HG03060 (cell line): ENCODE measurements at regions not wholly inside any gene's neighbourhood (a gene's known extent, or its start where the extent isn't known, plus 50 kb on each side); places are given as distances from the start of the nearest gene placed in this dataset.

ENCODE experiments used
- ATAC-seq: cut with Tn5 transposase; IDR thresholded peaks from one replicate; pipeline ENCODE4 v1.9.1; 2021; ENCODE audit warnings: low read depth, moderate number of reproducible peaks; ENCODE audit not compliant: unreplicated experiment

- ATAC-seq, result no peak
Measured at GRCh38 chr15:98025237-98025636, 64.7 kb downstream of the ARRDC4 start.

- no peak for ATAC-seq
Measured at GRCh38 chr15:98034731-98035130, 74.2 kb downstream of the ARRDC4 start.

- no peak for ATAC-seq
Measured at GRCh38 chr15:98035134-98035533, 74.6 kb downstream of the ARRDC4 start.

GRCh38 chr15:98035577-98036010, 75.1 kb downstream of the ARRDC4 start:
- ATAC-seq, result no peak

- no peak for ATAC-seq
Measured at GRCh38 chr15:98039596-98039995, 79.1 kb downstream of the ARRDC4 start.

- ATAC-seq, result no peak
Measured at GRCh38 chr15:98040146-98040545, 79.6 kb downstream of the ARRDC4 start.

GRCh38 chr15:98043160-98044014, 82.9 kb downstream of the ARRDC4 start:
- ATAC-seq, result no peak

GRCh38 chr15:98051734-98052133, 91.2 kb downstream of the ARRDC4 start:
- ATAC-seq, result no peak

- ATAC-seq, result no peak
Measured at GRCh38 chr15:98057453-98057852, 97.0 kb downstream of the ARRDC4 start.

- ATAC-seq, result no peak
Measured at GRCh38 chr15:98062869-98063268, 102.4 kb downstream of the ARRDC4 start.

- no peak for ATAC-seq
Measured at GRCh38 chr15:98063315-98063714, 102.8 kb downstream of the ARRDC4 start.

GRCh38 chr15:98063871-98064270, 103.4 kb downstream of the ARRDC4 start:
- no peak for ATAC-seq

- ATAC-seq, result no peak
Measured at GRCh38 chr15:98067339-98067738, 106.8 kb downstream of the ARRDC4 start.

GRCh38 chr15:98069256-98069655, 108.8 kb downstream of the ARRDC4 start:
- ATAC-seq, result no peak

GRCh38 chr15:98070137-98070536, 109.6 kb downstream of the ARRDC4 start:
- ATAC-seq, result no peak

- no peak for ATAC-seq
Measured at GRCh38 chr15:98071786-98072185, 111.3 kb downstream of the ARRDC4 start.

GRCh38 chr15:98075441-98075840, 114.9 kb downstream of the ARRDC4 start:
- ATAC-seq, result no peak

GRCh38 chr15:98076021-98076816, 115.7 kb downstream of the ARRDC4 start:
- no peak for ATAC-seq

- no peak for ATAC-seq
Measured at GRCh38 chr15:98077186-98077585, 116.7 kb downstream of the ARRDC4 start.

- ATAC-seq, result no peak
Measured at GRCh38 chr15:98080791-98081190, 120.3 kb downstream of the ARRDC4 start.

GRCh38 chr15:98083203-98083910, 122.9 kb downstream of the ARRDC4 start:
- ATAC-seq, result no peak
